DOHH2 (cell line): ENCODE measurements at regions not wholly inside any gene's neighbourhood (a gene's known extent, or its start where the extent isn't known, plus 50 kb on each side); places are given as distances from the start of the nearest gene placed in this dataset.

ENCODE experiments used
- EZH2phosphoT487 ChIP-seq: fragments of 200-600 bp; sonication (generic); IDR thresholded peaks from 2 replicates; pipeline ENCODE4 v1.6.1; 2017; ENCODE audit warnings: borderline replicate concordance, mild to moderate bottlenecking, antibody characterized with exemption, low read length, moderate library complexity, mixed read lengths
- TF ChIP-seq, protein P1 (sequence below): fragments of 200-600 bp; sonication (generic); IDR thresholded peaks from one replicate; pipeline ENCODE4 v1.5.1; 2014; ENCODE audit warnings: antibody characterized with exemption, mild to moderate bottlenecking, low read depth, low read length; ENCODE audit not compliant: poor library complexity, severe bottlenecking

DNA sequence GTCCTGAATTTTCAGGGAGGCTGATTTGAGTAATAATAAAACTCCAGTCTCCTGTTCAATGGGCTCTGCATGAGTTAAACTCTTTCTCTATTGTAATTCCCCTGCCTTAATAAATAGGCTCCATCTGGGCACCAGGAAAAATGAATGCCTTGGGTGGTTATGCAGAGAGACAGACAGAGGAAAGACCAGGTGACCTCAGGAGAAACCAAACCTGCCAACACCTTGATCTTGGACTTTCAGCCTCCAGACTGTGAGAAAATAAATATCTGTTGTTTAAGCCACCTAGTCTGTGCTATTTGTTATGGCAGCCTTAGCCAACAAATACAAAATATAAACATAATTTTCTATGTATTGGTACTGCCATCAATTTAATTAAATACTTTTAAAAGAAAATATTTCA, 64.8 kb upstream of the RAP2B start:
- TF ChIP-seq, protein P1, sequence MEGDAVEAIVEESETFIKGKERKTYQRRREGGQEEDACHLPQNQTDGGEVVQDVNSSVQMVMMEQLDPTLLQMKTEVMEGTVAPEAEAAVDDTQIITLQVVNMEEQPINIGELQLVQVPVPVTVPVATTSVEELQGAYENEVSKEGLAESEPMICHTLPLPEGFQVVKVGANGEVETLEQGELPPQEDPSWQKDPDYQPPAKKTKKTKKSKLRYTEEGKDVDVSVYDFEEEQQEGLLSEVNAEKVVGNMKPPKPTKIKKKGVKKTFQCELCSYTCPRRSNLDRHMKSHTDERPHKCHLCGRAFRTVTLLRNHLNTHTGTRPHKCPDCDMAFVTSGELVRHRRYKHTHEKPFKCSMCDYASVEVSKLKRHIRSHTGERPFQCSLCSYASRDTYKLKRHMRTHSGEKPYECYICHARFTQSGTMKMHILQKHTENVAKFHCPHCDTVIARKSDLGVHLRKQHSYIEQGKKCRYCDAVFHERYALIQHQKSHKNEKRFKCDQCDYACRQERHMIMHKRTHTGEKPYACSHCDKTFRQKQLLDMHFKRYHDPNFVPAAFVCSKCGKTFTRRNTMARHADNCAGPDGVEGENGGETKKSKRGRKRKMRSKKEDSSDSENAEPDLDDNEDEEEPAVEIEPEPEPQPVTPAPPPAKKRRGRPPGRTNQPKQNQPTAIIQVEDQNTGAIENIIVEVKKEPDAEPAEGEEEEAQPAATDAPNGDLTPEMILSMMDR = no peak
- no peak for TF ChIP-seq EZH2phosphoT487
